Heart left ventricle (tissue), 16 donors: ENCODE measurements at regions not wholly inside any gene's neighbourhood (a gene's known extent, or its start where the extent isn't known, plus 50 kb on each side); places are given as distances from the start of the nearest gene placed in this dataset.

Source experiments
- ATAC-seq, 4 donors: fragments of 200-7000 bp; cut with Tn5 transposase; one replicate each; pipeline ENCODE4 v1.9.1; 2020 to 2022; ENCODE audit warnings: moderate library complexity in 4 of 4, mild to moderate bottlenecking in 3 of 4, moderate number of reproducible peaks in 1 of 4
- DNase-seq, 5 donors: peaks; one replicate each; pipeline ENCODE4 v3.0.0-alpha.2; 2020
- H3K27ac ChIP-seq, 12 donors: fragments of 200-600 bp; sonication (generic) in 4 of 12; one replicate each; pipeline versions ENCODE4 v1.5.0 to v1.8.0; 2016 to 2022; ENCODE audit warnings: mild to moderate bottlenecking in 2 of 12
- H3K27me3 ChIP-seq, 9 donors: fragments of 200-600 bp; sonication (generic) in 2 of 9; one replicate each; pipeline versions ENCODE4 v1.5.1 to v1.8.0; 2016 to 2022; ENCODE audit warnings: mild to moderate bottlenecking in 3 of 9
- H3K36me3 ChIP-seq, 9 donors: fragments of 200-600 bp; sonication (generic) in 2 of 9; one replicate each; pipeline versions ENCODE4 v1.5.0 to v1.8.0; 2018 to 2022; ENCODE audit warnings: mild to moderate bottlenecking in 2 of 9
- H3K4me1 ChIP-seq, 12 donors: fragments of 200-600 bp; sonication (generic) in 4 of 12; one replicate each; pipeline versions ENCODE4 v1.5.0 to v1.8.0; 2016 to 2022; ENCODE audit warnings: mild to moderate bottlenecking in 3 of 12
- H3K4me3 ChIP-seq, 12 donors: fragments of 200-600 bp; sonication (generic) in 4 of 12; one replicate each; pipeline versions ENCODE4 v1.5.0 to v1.8.0; 2017 to 2022; ENCODE audit warnings: mild to moderate bottlenecking in 9 of 12, moderate library complexity in 4 of 12
- H3K9me3 ChIP-seq, 12 donors: fragments of 200-600 bp; sonication (generic) in 4 of 12; one replicate each; pipeline versions ENCODE4 v1.5.0 to v1.8.0; 2016 to 2022; ENCODE audit warnings: mild to moderate bottlenecking in 1 of 12
- POLR2A ChIP-seq, 2 donors: fragments of 450-650 bp; IDR thresholded peaks; one replicate each; pipeline ENCODE4 v1.6.1; 2017; ENCODE audit warnings: antibody characterized with exemption in 2 of 2, mild to moderate bottlenecking in 2 of 2, moderate library complexity in 2 of 2
- WGBS, 4 donors: extraction: QIAGEN DNeasy Blood & Tissue Kit in 2 of 4; methylation state at CpG; one replicate each; pipeline versions ENCODE4 v1.1.5 to v1.1.7; 2013 to 2018; 5-methylcytosine and 5-hydroxymethylcytosine counted together
- intact Hi-C, 10 donors: fragments of 100-400 bp; cut with DNase I; formaldehyde crosslinking; loops; one replicate each; pipeline versions ENCODE4 v1.11.1 to v1.14.2; 2022
- TF ChIP-seq, protein P1 (sequence below), 12 donors: fragments of 200-600 bp; sonication (generic) in 4 of 12; IDR thresholded peaks; one replicate each; pipeline versions ENCODE4 v1.5.0 to v1.8.0; 2018 to 2022; ENCODE audit warnings: antibody characterized with exemption in 12 of 12, mild to moderate bottlenecking in 5 of 12
- donor health status: ischemic (EF 13 %, LVEDD 7.1; RV severe dilation, severe dysfunction).
- donor health status: healthy with polysubstance abuse.
- donor health status: DM: no; HTN: yes; CAD: no.
- donor health status: DM: no; HTN: no; CAD: no.
- donor health status: ischemic (EF 25% LVEDD 6.9; RV normal size, moderate dysfunction).
- donor health status: ischemic (EF 25% LVEDD 5.7; RV mildly dilated, moderate dysfunction).
- donor health status: healthy.
- donor health status: DM: yes; HTN: yes; CAD: no.
- donor health status: ischemic (EF 35%, LVEDD 5.7; RV mildly dilated, moderate dysfunction).
- donor health status: nonischemic (EF 11% LVEDD 7.7; RV severe dilation, severe dysfunction).
- donor health status: DM: yes; HTN: yes; CAD: no.
- donor health status: PGD.
- donor health status: ischemic (EF 29% LVEDD 5.4; RV normal size, mild dysfunction).
- donor health status: nonischemic (EF 23%, LVEDD 6.1; RV moderate dilation, normal function).

- ATAC-seq (no peak), DNase-seq (no peak)
- H3K27me3 ChIP-seq = no peaks in the 10 kb centered on the region
- intact Hi-C loops = loop anchor here in 2 of 10 donors (5.0 kb wide), 2 partner anchors 84 to 89 kb away; no protein-coding TSS in a partner anchor
- peak overlapping the region in 3 of 12 donors; percentile 28 to 62 (median 33) for H3K27ac ChIP-seq
- no peaks in the 10 kb centered on the region for H3K36me3 ChIP-seq
- H3K4me3 ChIP-seq = no peak overlapping the region
- no peak for TF ChIP-seq POLR2A (IDR thresholded peaks at IDR 0.05)
- TF ChIP-seq, protein P1, sequence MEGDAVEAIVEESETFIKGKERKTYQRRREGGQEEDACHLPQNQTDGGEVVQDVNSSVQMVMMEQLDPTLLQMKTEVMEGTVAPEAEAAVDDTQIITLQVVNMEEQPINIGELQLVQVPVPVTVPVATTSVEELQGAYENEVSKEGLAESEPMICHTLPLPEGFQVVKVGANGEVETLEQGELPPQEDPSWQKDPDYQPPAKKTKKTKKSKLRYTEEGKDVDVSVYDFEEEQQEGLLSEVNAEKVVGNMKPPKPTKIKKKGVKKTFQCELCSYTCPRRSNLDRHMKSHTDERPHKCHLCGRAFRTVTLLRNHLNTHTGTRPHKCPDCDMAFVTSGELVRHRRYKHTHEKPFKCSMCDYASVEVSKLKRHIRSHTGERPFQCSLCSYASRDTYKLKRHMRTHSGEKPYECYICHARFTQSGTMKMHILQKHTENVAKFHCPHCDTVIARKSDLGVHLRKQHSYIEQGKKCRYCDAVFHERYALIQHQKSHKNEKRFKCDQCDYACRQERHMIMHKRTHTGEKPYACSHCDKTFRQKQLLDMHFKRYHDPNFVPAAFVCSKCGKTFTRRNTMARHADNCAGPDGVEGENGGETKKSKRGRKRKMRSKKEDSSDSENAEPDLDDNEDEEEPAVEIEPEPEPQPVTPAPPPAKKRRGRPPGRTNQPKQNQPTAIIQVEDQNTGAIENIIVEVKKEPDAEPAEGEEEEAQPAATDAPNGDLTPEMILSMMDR (IDR thresholded peaks at IDR 0.05) = no peak
- peaks cover 0 to 42% (median 16%) of the 10 kb centered on the region in 12 donors for H3K4me1 ChIP-seq
- no peaks in the 10 kb centered on the region for H3K9me3 ChIP-seq
Measured at GRCh38 chr1:56286506-56286905, 292.9 kb downstream of the PLPP3 start.

DNA sequence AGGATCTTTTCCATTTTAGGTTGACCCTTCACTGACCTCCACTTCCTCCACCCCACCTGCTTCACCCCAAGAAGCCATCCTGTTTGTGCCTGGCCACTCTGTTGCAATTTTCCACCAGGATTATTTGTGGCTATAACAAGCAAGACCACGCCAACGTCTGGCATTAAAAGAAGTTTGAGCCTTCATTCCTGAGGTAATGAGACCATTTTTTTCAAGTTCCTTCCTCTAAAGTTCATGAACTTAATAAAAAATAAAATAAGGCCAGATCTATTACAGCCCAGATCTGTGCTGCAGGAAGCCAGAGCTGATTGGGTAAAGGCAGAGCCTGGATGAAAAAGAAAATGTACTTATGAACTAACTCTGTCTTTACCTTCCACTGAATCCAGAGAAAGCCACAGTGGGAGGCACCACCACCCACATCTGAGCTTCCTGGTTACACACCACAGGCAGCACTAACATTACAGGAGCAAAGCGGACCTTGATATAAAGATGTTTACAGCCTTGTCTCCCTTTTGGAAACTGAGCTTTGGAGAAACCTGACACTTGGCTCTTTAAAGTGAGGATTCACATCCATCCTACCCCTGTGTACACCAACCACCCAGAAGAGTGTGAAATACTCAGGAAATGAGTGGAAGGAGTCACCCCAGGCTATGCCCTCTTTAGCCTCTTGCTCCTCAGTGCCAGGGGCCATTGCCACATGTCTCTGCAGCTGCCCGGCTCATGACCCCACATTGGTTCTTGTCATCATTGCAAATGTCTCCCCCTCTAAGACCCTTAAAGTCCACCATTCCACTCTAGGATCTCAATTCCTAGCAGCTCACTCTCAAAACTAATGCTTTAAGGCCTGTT lies 293.6 kb downstream of the PLPP3 start:
- intact Hi-C loops = loop anchor here in 2 of 10 donors (5.0 kb wide), 2 partner anchors 83 to 88 kb away; no protein-coding TSS in a partner anchor
- H3K9me3 ChIP-seq = no peaks in the 10 kb centered on the region
- H3K4me3 ChIP-seq = no peak overlapping the region
- WGBS, 4 donors = 60 to 85% (median 69%) methylated on average over 4 of the region's 4 CpGs
- no peaks in the 10 kb centered on the region for H3K27me3 ChIP-seq
- TF ChIP-seq, protein P1 (IDR thresholded peaks at IDR 0.05) = no peak
- no peak for TF ChIP-seq POLR2A (IDR thresholded peaks at IDR 0.05)
- peaks cover 0 to 35% (median 15%) of the 10 kb centered on the region in 12 donors for H3K4me1 ChIP-seq
- peak overlapping the region in 8 of 12 donors; percentile 24 to 62 (median 34) for H3K27ac ChIP-seq
- ATAC-seq (peak; percentile 42 to 70 (median 50)), DNase-seq (peak in 2 of 5 donors; percentile 16 to 20)
- no peaks in the 10 kb centered on the region for H3K36me3 ChIP-seq

DNA sequence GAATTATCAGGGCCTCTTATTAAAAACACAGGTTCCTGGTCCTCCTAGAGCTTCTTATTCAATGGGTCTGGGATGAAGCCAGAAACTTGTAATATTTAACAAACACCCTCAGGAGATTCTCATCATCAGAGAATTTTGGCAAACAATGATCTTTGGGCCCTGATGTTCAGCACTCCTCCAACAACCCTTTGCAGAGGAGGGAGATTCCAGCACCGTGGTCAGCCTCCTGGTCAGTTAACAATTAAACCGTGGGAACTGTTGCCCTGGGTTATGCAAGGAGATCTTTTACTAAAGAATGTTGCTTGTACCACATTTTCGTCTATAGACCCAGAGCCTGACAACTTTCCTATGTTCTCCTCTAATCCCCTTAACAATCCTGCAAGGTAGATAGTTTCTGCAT lies 294.4 kb downstream of the PLPP3 start:
- WGBS, 4 donors = 41 to 58% (median 50%) methylated on average over 3 of the region's 3 CpGs
- H3K36me3 ChIP-seq = no peaks in the 10 kb centered on the region
- H3K4me3 ChIP-seq = no peak overlapping the region
- H3K27ac ChIP-seq = peak overlapping the region in 7 of 12 donors; percentile 6 to 62 (median 36)
- no peaks in the 10 kb centered on the region for H3K27me3 ChIP-seq
- no peaks in the 10 kb centered on the region for H3K9me3 ChIP-seq
- peak in 3 of 4 donors; percentile 33 to 74 (median 56) for ATAC-seq
- intact Hi-C loops = loop anchor here in 2 of 10 donors (5.0 kb wide), 2 partner anchors 83 to 88 kb away; no protein-coding TSS in a partner anchor
- peak in 3 of 5 donors; percentile 22 to 27 (median 24) for DNase-seq
- no peak for TF ChIP-seq POLR2A (IDR thresholded peaks at IDR 0.05)
- TF ChIP-seq, protein P1 (IDR thresholded peaks at IDR 0.05) = no peak
- H3K4me1 ChIP-seq = peaks cover 0 to 31% (median 12%) of the 10 kb centered on the region in 12 donors

GRCh38 chr1:56278061-56278460 lies 301.3 kb downstream of the PLPP3 start:
- Histone ChIP-seq H3K27ac (no peak overlapping the region), H3K27me3 (no peaks in the 10 kb centered on the region), H3K36me3 (no peaks in the 10 kb centered on the region), H3K4me1 (no peaks in the 10 kb centered on the region), H3K4me3 (no peak overlapping the region), H3K9me3 (no peaks in the 10 kb centered on the region)
- 73 to 90% (median 86%) methylated on average over 3 of the region's 3 CpGs for WGBS, 4 donors
- ATAC-seq = no peak
- no peak for TF ChIP-seq POLR2A (IDR thresholded peaks at IDR 0.05)
- TF ChIP-seq, protein P1 (IDR thresholded peaks at IDR 0.05) = no peak
- DNase-seq = no peak
- intact Hi-C loops = no loop called here
